Endothelial cell of umbilical vein (primary cell): ENCODE measurements at regions not wholly inside any gene's neighbourhood (a gene's known extent, or its start where the extent isn't known, plus 50 kb on each side); places are given as distances from the start of the nearest gene placed in this dataset.

Experiments
- BruUV-seq: library from RNA; stranded (reverse); fragments of 400-500 nt; replicated peaks from 2 replicates; lab custom pipeline; 2021; lab: Mats Ljungman, UMichigan
- CTCF ChIA-PET: fragments of 300-600, 350-600 bp; sonication (Branson Sonifier 250); formaldehyde crosslinking; loops from one replicate; lab custom pipeline; 2021; ENCODE audit warnings: antibody characterized with exemption, inconsistent platforms; lab: Charles Lee
- POLR2A ChIA-PET: fragments of 300-600, 350-600 bp; sonication (Branson Sonifier 250); formaldehyde crosslinking; loops from one replicate; lab custom pipeline; 2021; ENCODE audit warnings: antibody characterized with exemption, inconsistent platforms; lab: Charles Lee
- DNase-seq: peaks from one replicate; pipeline ENCODE4 v3.0.0-alpha.2; 2011; ENCODE audit warnings: low read depth, low spot score
- FAIRE-seq: peaks from 2 replicates; lab custom pipeline; 2011; peaks lifted over from hg19 to GRCh38; lab: Jason Lieb, UNC
- H2AFZ ChIP-seq: 2 replicates; pipeline ENCODE4 v1.6.0; 2012; ENCODE audit warnings: low read depth, low read length, control low read depth, inconsistent platforms
- H3K27ac ChIP-seq: 2 replicates; pipeline ENCODE4 v1.5.1; 2011; ENCODE audit warnings: low read depth, mild to moderate bottlenecking, control low read depth, low read length, moderate library complexity; ENCODE audit not compliant: insufficient read depth
- H3K27me3 ChIP-seq, 2 experiments: 2 replicates each; pipeline versions ENCODE4 v1.6.0 to v1.6.1; 2011; ENCODE audit warnings: low read length in 2 of 2, mixed read lengths in 1 of 2; ENCODE audit not compliant: control insufficient read depth in 2 of 2, insufficient read depth in 2 of 2
- H3K36me3 ChIP-seq, 2 experiments: 2 replicates in 1 of 2; 3 replicates in 1 of 2; pipeline ENCODE4 v1.5.1; 2011; ENCODE audit warnings: low read length in 2 of 2, mild to moderate bottlenecking in 1 of 2, moderate library complexity in 1 of 2; ENCODE audit not compliant: control insufficient read depth in 2 of 2, insufficient read depth in 2 of 2; ENCODE audit errors: extremely low read depth in 1 of 2
- H3K4me1 ChIP-seq: 3 replicates; pipeline ENCODE4 v1.5.1; 2011; ENCODE audit warnings: mild to moderate bottlenecking, low read length; ENCODE audit not compliant: control insufficient read depth, insufficient read depth; ENCODE audit errors: extremely low read depth
- H3K4me2 ChIP-seq: 2 replicates; pipeline ENCODE4 v1.6.1; 2011; ENCODE audit warnings: low read length, control low read depth, mixed read lengths; ENCODE audit not compliant: insufficient read depth
- H3K4me3 ChIP-seq, 3 experiments: fragments of 200-600 bp in 1 of 3; sonication (generic), shearing (Covaris generic) in 1 of 3; replicated peaks in 1 of 3; 2 replicates each; pipeline ENCODE4 v1.5.1; 2011 to 2016; ENCODE audit warnings: control low read depth in 3 of 3, low read length in 3 of 3, mild to moderate bottlenecking in 2 of 3, inconsistent platforms in 1 of 3, low read depth in 1 of 3, moderate library complexity in 1 of 3; ENCODE audit not compliant: insufficient read depth in 1 of 3
- H3K79me2 ChIP-seq: 2 replicates; pipeline ENCODE4 v1.6.0; 2012; ENCODE audit warnings: low read length, inconsistent platforms; ENCODE audit not compliant: control insufficient read depth, insufficient read depth
- H3K9ac ChIP-seq: replicated peaks from 2 replicates; pipeline ENCODE3; 2011; ENCODE audit warnings: low read length, control low read depth; ENCODE audit not compliant: insufficient read depth; ENCODE audit errors: extremely low read depth
- H3K9me1 ChIP-seq: replicated peaks from 3 replicates; pipeline ENCODE4 v1.6.0; 2011; ENCODE audit warnings: mild to moderate bottlenecking, low read length; ENCODE audit not compliant: control insufficient read depth, insufficient read depth; ENCODE audit errors: extremely low read depth
- H3K9me3 ChIP-seq: replicated peaks from 2 replicates; pipeline ENCODE4 v1.5.1; 2012; ENCODE audit warnings: low read length, inconsistent platforms; ENCODE audit not compliant: control insufficient read depth, insufficient read depth
- H4K20me1 ChIP-seq: replicated peaks from 2 replicates; pipeline ENCODE3; 2011; ENCODE audit warnings: mild to moderate bottlenecking, low read length; ENCODE audit not compliant: control insufficient read depth, insufficient read depth; ENCODE audit errors: extremely low read depth
- EZH2 ChIP-seq: IDR thresholded peaks from 2 replicates; pipeline ENCODE4 v1.6.1; 2012; ENCODE audit warnings: borderline replicate concordance, low read depth, mild to moderate bottlenecking, moderate library complexity, low read length, inconsistent platforms; ENCODE audit not compliant: severe bottlenecking
- FOS ChIP-seq: IDR thresholded peaks from 2 replicates; pipeline ENCODE4 v1.6.1; 2011; ENCODE audit warnings: mild to moderate bottlenecking, low read length, moderate library complexity, borderline replicate concordance; ENCODE audit not compliant: insufficient read depth
- GATA2 ChIP-seq: IDR thresholded peaks from 2 replicates; pipeline ENCODE4 v1.7.0; 2011; ENCODE audit warnings: low read depth, mild to moderate bottlenecking, moderate library complexity, mixed read lengths, low read length; ENCODE audit not compliant: insufficient read length, insufficient read depth
- JUN ChIP-seq: IDR thresholded peaks from 2 replicates; pipeline ENCODE4 v1.6.1; 2011; ENCODE audit warnings: borderline replicate concordance, low read depth; ENCODE audit not compliant: insufficient read length, insufficient read depth
- MYC ChIP-seq: IDR thresholded peaks from one replicate; pipeline ENCODE4 v1.6.1; 2011; ENCODE audit warnings: mild to moderate bottlenecking, low read depth, low read length
- POLR2A ChIP-seq: IDR thresholded peaks from 2 replicates; pipeline ENCODE4 v1.6.1; 2012; ENCODE audit warnings: low read depth, mild to moderate bottlenecking, control low read depth, low read length
- POLR2AphosphoS5 ChIP-seq: IDR thresholded peaks from 2 replicates; pipeline ENCODE4 v1.6.1; 2012; ENCODE audit warnings: low read depth, mild to moderate bottlenecking, control low read depth, low read length, moderate library complexity; ENCODE audit not compliant: insufficient read depth
- dilution Hi-C: fragments of 300-500 bp; cut with MboI; formaldehyde crosslinking; loops from one replicate; pipeline ENCODE4 v1.15.0; 2019; ENCODE audit warnings: low sequenced_read_pairs; ENCODE audit not compliant: extremely low pct_ligation_motif_present
- intact Hi-C: fragments of 100-400 bp; cut with micrococcal nuclease; formaldehyde crosslinking; loops from one replicate; pipeline ENCODE4 v1.10.0; 2022
- TF ChIP-seq, protein P1 (sequence below): IDR thresholded peaks from 2 replicates; pipeline ENCODE4 v1.6.1; 2011; ENCODE audit not compliant: insufficient read depth, insufficient read length
- TF ChIP-seq, protein P2 (sequence below), 2 donors: IDR thresholded peaks; 1 replicate in 1 of 2; 2 replicates in 1 of 2; pipeline ENCODE4 v1.5.1; 2011; ENCODE audit warnings: low read length in 2 of 2, mild to moderate bottlenecking in 2 of 2, moderate library complexity in 2 of 2, control low read depth in 1 of 2, inconsistent platforms in 1 of 2, low read depth in 1 of 2; ENCODE audit not compliant: insufficient read depth in 1 of 2; ENCODE audit errors: extremely low read depth in 1 of 2

DNA sequence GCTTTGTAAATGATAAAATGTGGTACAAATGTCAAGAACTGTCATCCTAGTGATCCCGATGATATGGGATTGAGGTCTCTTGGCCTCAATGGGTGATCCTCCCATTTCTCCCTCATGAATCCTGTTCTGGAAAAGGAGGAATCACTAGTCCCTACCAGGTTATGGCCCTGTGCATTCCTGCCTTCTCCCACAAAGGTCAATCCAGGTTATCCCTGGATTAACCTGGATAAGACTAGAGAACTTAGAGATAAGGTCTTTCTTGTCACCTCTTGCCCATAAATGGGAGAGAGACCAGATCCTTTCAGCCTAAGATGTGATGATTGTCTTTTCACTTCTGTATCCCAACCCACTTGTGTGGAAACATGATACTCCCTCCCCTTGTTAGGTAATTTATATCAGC lies 396.7 kb downstream of the BUD13 start:
- intact Hi-C loops (no loop called here), dilution Hi-C loops (no loop called here)
- H3K79me2 ChIP-seq, result no peaks in the 10 kb centered on the region
- ChIA-PET CTCF (interaction anchor here (3.0 kb wide), 1 partner anchor 18 kb away, joined by 11 read pairs; no protein-coding TSS in a partner anchor), POLR2A (no interaction called here)
- H3K4me2 ChIP-seq, result no peak overlapping the region
- peaks cover 17% of the 10 kb centered on the region for H3K4me1 ChIP-seq
- TF ChIP-seq GATA2, result no peak
- TF ChIP-seq POLR2AphosphoS5, result no peak
- TF ChIP-seq EZH2, result no peak
- TF ChIP-seq, protein P1, sequence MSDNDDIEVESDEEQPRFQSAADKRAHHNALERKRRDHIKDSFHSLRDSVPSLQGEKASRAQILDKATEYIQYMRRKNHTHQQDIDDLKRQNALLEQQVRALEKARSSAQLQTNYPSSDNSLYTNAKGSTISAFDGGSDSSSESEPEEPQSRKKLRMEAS, result no peak
- TF ChIP-seq JUN, result no peak
- no peak for TF ChIP-seq POLR2A
- TF ChIP-seq FOS, result no peak
- no peak for TF ChIP-seq MYC
- TF ChIP-seq, protein P2, sequence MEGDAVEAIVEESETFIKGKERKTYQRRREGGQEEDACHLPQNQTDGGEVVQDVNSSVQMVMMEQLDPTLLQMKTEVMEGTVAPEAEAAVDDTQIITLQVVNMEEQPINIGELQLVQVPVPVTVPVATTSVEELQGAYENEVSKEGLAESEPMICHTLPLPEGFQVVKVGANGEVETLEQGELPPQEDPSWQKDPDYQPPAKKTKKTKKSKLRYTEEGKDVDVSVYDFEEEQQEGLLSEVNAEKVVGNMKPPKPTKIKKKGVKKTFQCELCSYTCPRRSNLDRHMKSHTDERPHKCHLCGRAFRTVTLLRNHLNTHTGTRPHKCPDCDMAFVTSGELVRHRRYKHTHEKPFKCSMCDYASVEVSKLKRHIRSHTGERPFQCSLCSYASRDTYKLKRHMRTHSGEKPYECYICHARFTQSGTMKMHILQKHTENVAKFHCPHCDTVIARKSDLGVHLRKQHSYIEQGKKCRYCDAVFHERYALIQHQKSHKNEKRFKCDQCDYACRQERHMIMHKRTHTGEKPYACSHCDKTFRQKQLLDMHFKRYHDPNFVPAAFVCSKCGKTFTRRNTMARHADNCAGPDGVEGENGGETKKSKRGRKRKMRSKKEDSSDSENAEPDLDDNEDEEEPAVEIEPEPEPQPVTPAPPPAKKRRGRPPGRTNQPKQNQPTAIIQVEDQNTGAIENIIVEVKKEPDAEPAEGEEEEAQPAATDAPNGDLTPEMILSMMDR (IDR thresholded peaks at IDR 0.05; ENCODE audit: extremely low read depth in 1 of 2, insufficient read depth in 1 of 2, low read depth in 1 of 2, low read length in 2 of 2), result no peak
- H3K9me3 ChIP-seq, result no peaks in the 10 kb centered on the region
- H3K27ac ChIP-seq, result no peak overlapping the region
- no peak overlapping the region for H3K4me3 ChIP-seq
- H3K9me1 ChIP-seq, result no peaks in the 10 kb centered on the region
- FAIRE-seq (no peak), DNase-seq (no peak)
- no peaks in the 10 kb centered on the region for H4K20me1 ChIP-seq
- H2AFZ ChIP-seq, result no peak overlapping the region
- no peaks in the 10 kb centered on the region for H3K27me3 ChIP-seq
- H3K36me3 ChIP-seq, result no peaks in the 10 kb centered on the region
- no peak overlapping the region for H3K9ac ChIP-seq
- BruUV-seq, result no TSS peak
